Mesendoderm (in vitro differentiated cells): ENCODE measurements at regions not wholly inside any gene's neighbourhood (a gene's known extent, or its start where the extent isn't known, plus 50 kb on each side); places are given as distances from the start of the nearest gene placed in this dataset.

ENCODE experiments used
- DNase-seq: peaks from one replicate; pipeline ENCODE4 v3.0.0; 2013
- H2AK5ac ChIP-seq: 2 replicates; pipeline ENCODE4 v1.6.1; 2013; ENCODE audit warnings: low read length, inconsistent platforms
- H2BK120ac ChIP-seq: 2 replicates; pipeline ENCODE4 v1.6.1; 2013; ENCODE audit warnings: low read depth, mild to moderate bottlenecking, low read length, moderate library complexity, mixed read lengths
- H2BK15ac ChIP-seq: replicated peaks from 2 replicates; pipeline ENCODE4 v1.6.1; 2013; ENCODE audit warnings: low read depth, mild to moderate bottlenecking, moderate library complexity
- H2BK5ac ChIP-seq: 2 replicates; pipeline ENCODE4 v1.6.1; 2013; ENCODE audit warnings: low read length, inconsistent platforms
- H3K18ac ChIP-seq: 2 replicates; pipeline ENCODE4 v1.6.1; 2013; ENCODE audit warnings: mild to moderate bottlenecking, low read length, mixed read lengths
- H3K23ac ChIP-seq: one replicate; pipeline ENCODE4 v1.6.1; 2013; ENCODE audit warnings: low read length
- H3K27ac ChIP-seq: 2 replicates; pipeline ENCODE4 v1.5.1; 2013; ENCODE audit warnings: low read depth, mild to moderate bottlenecking, inconsistent platforms, low read length, moderate library complexity
- H3K27me3 ChIP-seq: 2 replicates; pipeline ENCODE4 v1.6.1; 2013; ENCODE audit warnings: low read length, control low read depth, mild to moderate bottlenecking, inconsistent platforms; ENCODE audit not compliant: insufficient read depth, poor library complexity
- H3K36me3 ChIP-seq: 2 replicates; pipeline ENCODE4 v1.6.1; 2013; ENCODE audit warnings: low read length, inconsistent platforms; ENCODE audit not compliant: control insufficient read depth, insufficient read depth
- H3K4ac ChIP-seq: one replicate; pipeline ENCODE4 v1.6.1; 2013; ENCODE audit warnings: low read depth, mild to moderate bottlenecking, low read length, moderate library complexity
- H3K4me1 ChIP-seq: 2 replicates; pipeline ENCODE4 v1.6.1; 2013; ENCODE audit warnings: low read depth, low read length, inconsistent platforms; ENCODE audit not compliant: control insufficient read depth
- H3K4me2 ChIP-seq: 2 replicates; pipeline ENCODE4 v1.6.1; 2013; ENCODE audit warnings: low read length
- H3K4me3 ChIP-seq: 2 replicates; pipeline ENCODE4 v1.5.1; 2013; ENCODE audit warnings: mild to moderate bottlenecking, low read length
- H3K56ac ChIP-seq: one replicate; pipeline ENCODE4 v1.6.1; 2013; ENCODE audit warnings: low read length
- H3K79me1 ChIP-seq: 2 replicates; pipeline ENCODE4 v1.6.1; 2013; ENCODE audit warnings: low read length, inconsistent platforms
- H3K79me2 ChIP-seq: 2 replicates; pipeline ENCODE4 v1.6.1; 2013; ENCODE audit warnings: mild to moderate bottlenecking, low read length; ENCODE audit not compliant: control insufficient read depth, insufficient read depth
- H3K9ac ChIP-seq: 2 replicates; pipeline ENCODE4 v1.6.1; 2013; ENCODE audit warnings: low read length, inconsistent platforms
- H4K5ac ChIP-seq: one replicate; pipeline ENCODE4 v1.6.1; 2013; ENCODE audit warnings: low read length
- H4K8ac ChIP-seq: one replicate; pipeline ENCODE4 v1.6.1; 2013; ENCODE audit warnings: low read depth, mild to moderate bottlenecking, control low read depth, low read length, moderate library complexity
- WGBS: extraction: QIAGEN DNeasy Blood & Tissue Kit; methylation state at CpG from one replicate; pipeline ENCODE4 v1.1.7; 2013; ENCODE audit warnings: low lambda C conversion rate, missing lambda C conversion rate; ENCODE audit not compliant: insufficient coverage; ENCODE audit errors: extremely low coverage; 5-methylcytosine and 5-hydroxymethylcytosine counted together

GRCh38 chr14:104314251-104314941 is 176.0 kb downstream of the KIF26A start:
- Histone ChIP-seq H3K4ac (no peak overlapping the region), H3K9ac (no peak overlapping the region), H3K23ac (no peak overlapping the region), H3K56ac (no peak overlapping the region), H3K27ac (no peak overlapping the region), H4K8ac (no peak overlapping the region), H2BK120ac (no peak overlapping the region), H3K18ac (no peak overlapping the region), H3K4me1 (no peaks in the 10 kb centered on the region), H3K27me3 (no peaks in the 10 kb centered on the region), H3K4me2 (no peak overlapping the region), H3K4me3 (no peak overlapping the region), H3K79me1 (no peaks in the 10 kb centered on the region), H4K5ac (no peak overlapping the region), H2BK15ac (no peak overlapping the region), H3K79me2 (no peaks in the 10 kb centered on the region), H2BK5ac (no peak overlapping the region), H3K36me3 (no peaks in the 10 kb centered on the region), H2AK5ac (no peak overlapping the region)
- no CpG with 5 or more reads among the region's 19 CpGs for WGBS
- DNase-seq: no peak

GRCh38 chr14:104315169-104315568 is 176.8 kb downstream of the KIF26A start:
- no peak overlapping the region for H2AK5ac ChIP-seq
- WGBS: no CpG with 5 or more reads among the region's 14 CpGs
- H2BK15ac ChIP-seq: no peak overlapping the region
- no peaks in the 10 kb centered on the region for H3K79me2 ChIP-seq
- H3K27ac ChIP-seq: no peak overlapping the region
- H2BK120ac ChIP-seq: no peak overlapping the region
- H3K23ac ChIP-seq: no peak overlapping the region
- H3K79me1 ChIP-seq: no peaks in the 10 kb centered on the region
- no peaks in the 10 kb centered on the region for H3K4me1 ChIP-seq
- no peak overlapping the region for H3K18ac ChIP-seq
- no peak overlapping the region for H3K4ac ChIP-seq
- H3K27me3 ChIP-seq: no peaks in the 10 kb centered on the region
- no peaks in the 10 kb centered on the region for H3K36me3 ChIP-seq
- H3K4me2 ChIP-seq: no peak overlapping the region
- no peak overlapping the region for H3K56ac ChIP-seq
- H3K9ac ChIP-seq: no peak overlapping the region
- H2BK5ac ChIP-seq: no peak overlapping the region
- no peak for DNase-seq
- H3K4me3 ChIP-seq: no peak overlapping the region
- H4K8ac ChIP-seq: no peak overlapping the region
- no peak overlapping the region for H4K5ac ChIP-seq

- Histone ChIP-seq H3K79me1 (no peaks in the 10 kb centered on the region), H3K56ac (no peak overlapping the region), H3K27ac (no peak overlapping the region), H3K4me2 (no peak overlapping the region), H3K27me3 (no peaks in the 10 kb centered on the region), H3K79me2 (no peaks in the 10 kb centered on the region), H3K18ac (no peak overlapping the region), H4K5ac (no peak overlapping the region), H2BK5ac (no peak overlapping the region), H3K9ac (no peak overlapping the region), H3K4me1 (no peaks in the 10 kb centered on the region), H3K4ac (no peak overlapping the region), H4K8ac (no peak overlapping the region), H2AK5ac (no peak overlapping the region), H2BK15ac (no peak overlapping the region), H3K36me3 (no peaks in the 10 kb centered on the region), H3K4me3 (no peak overlapping the region), H3K23ac (no peak overlapping the region), H2BK120ac (no peak overlapping the region)
- DNase-seq: no peak
- no CpG with 5 or more reads among the region's 2 CpGs for WGBS
Observed at GRCh38 chr14:104315625-104316024, 177.2 kb downstream of the KIF26A start.

- Histone ChIP-seq H3K56ac (no peak overlapping the region), H2BK5ac (no peak overlapping the region), H2BK120ac (no peak overlapping the region), H3K4me3 (no peak overlapping the region), H3K79me2 (no peaks in the 10 kb centered on the region), H3K23ac (no peak overlapping the region), H3K4ac (no peak overlapping the region), H3K4me2 (no peak overlapping the region), H3K27me3 (no peaks in the 10 kb centered on the region), H2BK15ac (no peak overlapping the region), H3K9ac (no peak overlapping the region), H3K18ac (no peak overlapping the region), H2AK5ac (no peak overlapping the region), H3K36me3 (no peaks in the 10 kb centered on the region), H4K5ac (no peak overlapping the region), H3K4me1 (no peaks in the 10 kb centered on the region), H3K27ac (no peak overlapping the region), H4K8ac (no peak overlapping the region), H3K79me1 (no peaks in the 10 kb centered on the region)
- no CpG with 5 or more reads among the region's 20 CpGs for WGBS
- no peak for DNase-seq
Observed at GRCh38 chr14:104316121-104316722, 177.8 kb downstream of the KIF26A start.

- Histone ChIP-seq H3K79me1 (no peaks in the 10 kb centered on the region), H3K27ac (no peak overlapping the region), H3K79me2 (no peaks in the 10 kb centered on the region), H4K8ac (no peak overlapping the region), H3K4me2 (no peak overlapping the region), H3K23ac (no peak overlapping the region), H3K56ac (no peak overlapping the region), H2AK5ac (no peak overlapping the region), H2BK5ac (no peak overlapping the region), H3K4me1 (no peaks in the 10 kb centered on the region), H2BK15ac (no peak overlapping the region), H2BK120ac (no peak overlapping the region), H3K4ac (no peak overlapping the region), H3K27me3 (no peaks in the 10 kb centered on the region), H4K5ac (no peak overlapping the region), H3K18ac (no peak overlapping the region), H3K36me3 (no peaks in the 10 kb centered on the region), H3K9ac (no peak overlapping the region), H3K4me3 (no peak overlapping the region)
- DNase-seq: no peak
- WGBS: no CpG with 5 or more reads among the region's 12 CpGs
Observed at GRCh38 chr14:104316723-104317491, 178.5 kb downstream of the KIF26A start.
